ENCODE measurements at regions not wholly inside any gene's neighbourhood (a gene's known extent, or its start where the extent isn't known, plus 50 kb on each side); places are given as distances from the start of the nearest gene placed in this dataset.

- TF ChIP-seq YY1 (IDR thresholded peaks at IDR 0.05; ENCODE audit: insufficient read depth, insufficient read length), result no peak
- no peak for TF ChIP-seq ZNF274 (IDR thresholded peaks at IDR 0.05; ENCODE audit: low read depth, low read length)
These were observed 388.2 kb downstream of the PTPRU start for GRCh38 chr1:29624320-29625083.

Data from NT2/D1 (cell line).